Right lobe of liver (tissue), 6 donors: ENCODE measurements at regions not wholly inside any gene's neighbourhood (a gene's known extent, or its start where the extent isn't known, plus 50 kb on each side); places are given as distances from the start of the nearest gene placed in this dataset.

Source experiments
- ATAC-seq, 4 donors: fragments of 200-7000 bp; cut with Tn5 transposase; one replicate each; pipeline ENCODE4 v1.9.1; 2020; ENCODE audit warnings: mild to moderate bottlenecking in 4 of 4, moderate library complexity in 4 of 4
- DNase-seq, 3 donors: peaks; one replicate each; pipeline ENCODE4 v3.0.0-alpha.2; 2020
- H3K27ac ChIP-seq, 3 donors: fragments of 200-600 bp; one replicate each; pipeline ENCODE4 v1.8.0; 2022
- H3K27me3 ChIP-seq, 2 donors: fragments of 200-600 bp; one replicate each; pipeline ENCODE4 v1.8.0; 2022
- H3K36me3 ChIP-seq, 4 donors: fragments of 200-600 bp; sonication (generic) in 1 of 4; one replicate each; pipeline versions ENCODE4 v1.5.1 to v1.8.0; 2017 to 2022; ENCODE audit warnings: control low read depth in 1 of 4
- H3K4me1 ChIP-seq, 4 donors: fragments of 200-600 bp; sonication (generic) in 1 of 4; one replicate each; pipeline versions ENCODE4 v1.5.1 to v1.8.0; 2017 to 2022; ENCODE audit warnings: control low read depth in 1 of 4
- H3K4me3 ChIP-seq, 3 donors: fragments of 200-600 bp; one replicate each; pipeline ENCODE4 v1.8.0; 2022
- H3K9me3 ChIP-seq, 4 donors: fragments of 200-600 bp; sonication (generic) in 1 of 4; one replicate each; pipeline versions ENCODE4 v1.5.1 to v1.8.0; 2017 to 2022; ENCODE audit warnings: control low read depth in 1 of 4
- CTCF ChIP-seq, 4 donors: fragments of 200-600 bp in 3 of 4; fragments of 450-650 bp in 1 of 4; IDR thresholded peaks; one replicate each; pipeline versions ENCODE4 v1.5.1 to v1.8.0; 2016 to 2022; ENCODE audit warnings: antibody characterized with exemption in 4 of 4, mild to moderate bottlenecking in 2 of 4
- POLR2A ChIP-seq: fragments of 450-650 bp; IDR thresholded peaks from one replicate; pipeline ENCODE4 v1.6.1; 2017; ENCODE audit warnings: antibody characterized with exemption, mild to moderate bottlenecking
- WGBS: methylation state at CpG from one replicate; pipeline ENCODE4 v1.1.6; 2018; ENCODE audit warnings: low coverage, low lambda C conversion rate; ENCODE audit not compliant: insufficient coverage; ENCODE audit errors: missing lambda C conversion rate; 5-methylcytosine and 5-hydroxymethylcytosine counted together
- intact Hi-C, 2 donors: fragments of 100-400 bp; cut with DNase I; formaldehyde crosslinking; loops; one replicate each; pipeline versions ENCODE4 v1.11.2 to v1.14.1; 2022
- donor health status: DM: no; HTN: yes; CAD: no.
- donor health status: DM: no; HTN: no; CAD: no.
- donor health status: DM: no; HTN: no; CAD: no.
- donor health status: DM: no; HTN: yes; CAD: no.
- donor health status: DM: no; HTN: yes; CAD: no.

- ATAC-seq: no peak
- no peak overlapping the region for H3K27ac ChIP-seq
- no peak for DNase-seq
- intact Hi-C loops: no loop called here
- no peak for TF ChIP-seq CTCF (IDR thresholded peaks at IDR 0.05)
- TF ChIP-seq POLR2A: no peak
- no peak overlapping the region for H3K4me3 ChIP-seq
- no peaks in the 10 kb centered on the region for H3K9me3 ChIP-seq
- no peaks in the 10 kb centered on the region for H3K36me3 ChIP-seq
- no peaks in the 10 kb centered on the region for H3K4me1 ChIP-seq
- 36% methylated on average over 2 of the region's 2 CpGs for WGBS
- no peaks in the 10 kb centered on the region for H3K27me3 ChIP-seq
Observed at GRCh38 chr18:64444819-64445218, 295.9 kb upstream of the LINC00305 start.

GRCh38 chr18:64438178-64438577 is 289.3 kb upstream of the LINC00305 start:
- H3K9me3 ChIP-seq: no peaks in the 10 kb centered on the region
- intact Hi-C loops: no loop called here
- DNase-seq (no peak), ATAC-seq (no peak)
- TF ChIP-seq CTCF (IDR thresholded peaks at IDR 0.05) (no peak), POLR2A (no peak)
- H3K27me3 ChIP-seq: no peaks in the 10 kb centered on the region
- no peaks in the 10 kb centered on the region for H3K4me1 ChIP-seq
- no peaks in the 10 kb centered on the region for H3K36me3 ChIP-seq
- 52% methylated on average over 4 of the region's 4 CpGs for WGBS
- no peak overlapping the region for H3K27ac ChIP-seq
- no peak overlapping the region for H3K4me3 ChIP-seq

- Histone ChIP-seq H3K4me3 (no peak overlapping the region), H3K4me1 (no peaks in the 10 kb centered on the region), H3K9me3 (no peaks in the 10 kb centered on the region), H3K27ac (no peak overlapping the region), H3K36me3 (no peaks in the 10 kb centered on the region), H3K27me3 (no peaks in the 10 kb centered on the region)
- intact Hi-C loops: no loop called here
- 27% methylated on average over 1 of the region's 1 CpG for WGBS
- DNase-seq: no peak
- TF ChIP-seq CTCF (IDR thresholded peaks at IDR 0.05) (no peak), POLR2A (no peak)
- no peak for ATAC-seq
Observed at GRCh38 chr18:64436111-64436510, 287.2 kb upstream of the LINC00305 start.

- WGBS: 92% methylated on average over 2 of the region's 2 CpGs
- H3K36me3 ChIP-seq: no peaks in the 10 kb centered on the region
- no peaks in the 10 kb centered on the region for H3K27me3 ChIP-seq
- no peak overlapping the region for H3K4me3 ChIP-seq
- intact Hi-C loops: no loop called here
- H3K4me1 ChIP-seq: peaks cover 0 to 5% (median 0%) of the 10 kb centered on the region in 4 donors
- no peak for DNase-seq
- TF ChIP-seq CTCF (IDR thresholded peaks at IDR 0.05) (no peak), POLR2A (no peak)
- ATAC-seq: no peak
- H3K9me3 ChIP-seq: no peaks in the 10 kb centered on the region
- no peak overlapping the region for H3K27ac ChIP-seq
Observed at GRCh38 chr18:64419156-64419555, 270.3 kb upstream of the LINC00305 start.

- no peak for ATAC-seq
- H3K36me3 ChIP-seq: no peaks in the 10 kb centered on the region
- intact Hi-C loops: no loop called here
- no peak overlapping the region for H3K27ac ChIP-seq
- no peak overlapping the region for H3K4me3 ChIP-seq
- 36% methylated on average over 1 of the region's 1 CpG for WGBS
- no peak for DNase-seq
- H3K9me3 ChIP-seq: no peaks in the 10 kb centered on the region
- peaks cover 0 to 5% (median 0%) of the 10 kb centered on the region in 4 donors for H3K4me1 ChIP-seq
- H3K27me3 ChIP-seq: no peaks in the 10 kb centered on the region
- TF ChIP-seq CTCF (IDR thresholded peaks at IDR 0.05) (no peak), POLR2A (no peak)
Observed at GRCh38 chr18:64416990-64417389, 268.1 kb upstream of the LINC00305 start.
